Sigmoid colon (tissue), 4 donors: ENCODE measurements at regions not wholly inside any gene's neighbourhood (a gene's known extent, or its start where the extent isn't known, plus 50 kb on each side); places are given as distances from the start of the nearest gene placed in this dataset.
"Not testable (repeated sequence)": the region's sequence is repeated elsewhere in the genome, so short reads cannot be mapped to it uniquely, and the experiment has no call there.

Experiments used
- CTCF ChIP-seq, 4 experiments: fragments of 450-650 bp in 3 of 4; fragments of 200-600 bp in 1 of 4; IDR thresholded peaks; one replicate each; pipeline ENCODE4 v1.5.1; 2016 to 2019; ENCODE audit warnings: antibody characterized with exemption in 4 of 4, mild to moderate bottlenecking in 3 of 4, moderate library complexity in 2 of 4
- POLR2A ChIP-seq, 2 donors: fragments of 450-650 bp; IDR thresholded peaks; one replicate each; pipeline ENCODE4 v1.6.1; 2016; ENCODE audit warnings: antibody characterized with exemption in 2 of 2, mild to moderate bottlenecking in 2 of 2, moderate library complexity in 2 of 2
- POLR2AphosphoS5 ChIP-seq, 4 donors: sonication (generic); formaldehyde crosslinking; IDR thresholded peaks; one replicate each; pipeline ENCODE4 v1.6.1; 2017; ENCODE audit warnings: antibody characterized with exemption in 4 of 4

- not testable (repeated sequence) for TF ChIP-seq CTCF, POLR2A, POLR2AphosphoS5 (IDR thresholded peaks at IDR 0.05)
Measured at GRCh38 chr12:92375504-92375903, 229.9 kb upstream of the BTG1 start.
